Astrocyte (in vitro differentiated cells and primary cell): ENCODE measurements at regions not wholly inside any gene's neighbourhood (a gene's known extent, or its start where the extent isn't known, plus 50 kb on each side); places are given as distances from the start of the nearest gene placed in this dataset.

Experiments
- DNase-seq: peaks from one replicate; pipeline ENCODE4 v3.0.0-alpha.2; 2010; ENCODE audit warnings: low read depth
- FAIRE-seq: peaks from 2 replicates; lab custom pipeline; 2011; peaks lifted over from hg19 to GRCh38; lab: Jason Lieb, UNC
- H2AFZ ChIP-seq: 2 replicates; pipeline ENCODE4 v1.6.0; 2012; ENCODE audit warnings: low read depth, low read length, inconsistent platforms
- H3K27ac ChIP-seq: 2 replicates; pipeline ENCODE4 v1.5.1; 2011; ENCODE audit warnings: low read depth, low read length, inconsistent platforms
- H3K27me3 ChIP-seq: 2 replicates; pipeline ENCODE4 v1.6.0; 2011; ENCODE audit warnings: low read length, inconsistent platforms; ENCODE audit not compliant: insufficient read depth
- H3K36me3 ChIP-seq: 2 replicates; pipeline ENCODE4 v1.5.1; 2011; ENCODE audit warnings: low read length, inconsistent platforms; ENCODE audit not compliant: insufficient read depth
- H3K4me1 ChIP-seq: 2 replicates; pipeline ENCODE4 v1.5.1; 2011; ENCODE audit warnings: low read length, inconsistent platforms; ENCODE audit not compliant: insufficient read depth
- H3K4me2 ChIP-seq: 2 replicates; pipeline ENCODE4 v1.6.0; 2012; ENCODE audit warnings: low read length, inconsistent platforms
- H3K4me3 ChIP-seq: 2 replicates; pipeline ENCODE4 v1.5.1; 2011; ENCODE audit warnings: low read depth, mild to moderate bottlenecking, low read length, inconsistent platforms; ENCODE audit not compliant: insufficient read depth
- H3K79me2 ChIP-seq: 2 replicates; pipeline ENCODE4 v1.6.0; 2012; ENCODE audit warnings: mild to moderate bottlenecking, low read length, inconsistent platforms; ENCODE audit not compliant: insufficient read depth
- H3K9ac ChIP-seq: 2 replicates; pipeline ENCODE4 v1.6.0; 2012; ENCODE audit warnings: mild to moderate bottlenecking, low read length, inconsistent platforms
- H3K9me3 ChIP-seq: 2 replicates; pipeline ENCODE4 v1.5.1; 2012; ENCODE audit warnings: low read depth, mild to moderate bottlenecking, low read length, inconsistent platforms; ENCODE audit not compliant: insufficient read depth
- H4K20me1 ChIP-seq: 2 replicates; pipeline ENCODE4 v1.6.0; 2012; ENCODE audit warnings: low read length, inconsistent platforms; ENCODE audit not compliant: insufficient read depth
- H3K27ac Mint-ChIP-seq: one replicate; pipeline ENCODE4 v1.8.0; 2021; ENCODE audit warnings: mild to moderate bottlenecking, mixed read lengths; ENCODE audit not compliant: unreplicated experiment
- H3K27me3 Mint-ChIP-seq: one replicate; pipeline ENCODE4 v1.8.0; 2021; ENCODE audit warnings: low read depth, mixed read lengths; ENCODE audit not compliant: unreplicated experiment
- H3K36me3 Mint-ChIP-seq: one replicate; pipeline ENCODE4 v1.8.0; 2021; ENCODE audit warnings: low read depth, mixed read lengths; ENCODE audit not compliant: unreplicated experiment
- H3K4me1 Mint-ChIP-seq: one replicate; pipeline ENCODE4 v1.8.0; 2021; ENCODE audit warnings: low read depth, mixed read lengths; ENCODE audit not compliant: unreplicated experiment
- H3K4me3 Mint-ChIP-seq: one replicate; pipeline ENCODE4 v1.8.0; 2021; ENCODE audit warnings: mild to moderate bottlenecking, moderate library complexity, mixed read lengths; ENCODE audit not compliant: unreplicated experiment
- H3K9me3 Mint-ChIP-seq: one replicate; pipeline ENCODE4 v1.8.0; 2021; ENCODE audit warnings: mild to moderate bottlenecking, mixed read lengths; ENCODE audit not compliant: unreplicated experiment
- EZH2 ChIP-seq: IDR thresholded peaks from 2 replicates; pipeline ENCODE4 v1.6.1; 2012; ENCODE audit warnings: mild to moderate bottlenecking, low read length, inconsistent platforms; ENCODE audit not compliant: insufficient read depth
- TF ChIP-seq, protein P1 (sequence below): IDR thresholded peaks from 2 replicates; pipeline ENCODE4 v1.5.1; 2011; ENCODE audit warnings: low read depth, mild to moderate bottlenecking, inconsistent platforms, low read length, moderate library complexity; ENCODE audit not compliant: insufficient read depth

DNA sequence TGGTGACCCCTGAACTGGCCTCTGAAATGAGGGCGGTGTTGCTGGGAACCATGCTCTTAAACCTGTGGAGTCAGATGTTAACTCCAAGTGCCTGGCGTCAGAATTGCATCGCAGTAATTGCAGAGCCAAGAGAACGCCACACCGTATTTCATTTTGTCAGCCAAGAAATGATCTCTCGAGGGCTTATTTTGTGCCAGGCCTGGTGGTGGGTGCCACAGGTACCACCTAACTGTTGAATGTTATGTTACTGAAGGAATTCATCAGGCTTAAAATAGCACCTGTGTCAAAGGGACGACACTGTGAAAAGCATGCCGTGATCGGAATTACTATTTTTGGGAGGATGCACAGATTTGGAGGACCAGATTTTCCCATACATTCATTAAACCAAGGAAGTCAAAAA is 51.9 kb upstream of the BAIAP2L1 start:
- H3K4me3 ChIP-seq, result no peak overlapping the region
- Mint-ChIP-seq H3K4me3 (no peak overlapping the region), H3K36me3 (peaks cover 2% of the 10 kb centered on the region), H3K4me1 (no peaks in the 10 kb centered on the region), H3K27ac (no peak overlapping the region), H3K9me3 (peaks cover 9% of the 10 kb centered on the region), H3K27me3 (peaks cover 22% of the 10 kb centered on the region)
- H4K20me1 ChIP-seq, result no peaks in the 10 kb centered on the region
- no peak overlapping the region for H2AFZ ChIP-seq
- DNase-seq (no peak), FAIRE-seq (no peak)
- no peak overlapping the region for H3K4me2 ChIP-seq
- H3K79me2 ChIP-seq, result no peaks in the 10 kb centered on the region
- TF ChIP-seq EZH2, result no peak
- TF ChIP-seq, protein P1, sequence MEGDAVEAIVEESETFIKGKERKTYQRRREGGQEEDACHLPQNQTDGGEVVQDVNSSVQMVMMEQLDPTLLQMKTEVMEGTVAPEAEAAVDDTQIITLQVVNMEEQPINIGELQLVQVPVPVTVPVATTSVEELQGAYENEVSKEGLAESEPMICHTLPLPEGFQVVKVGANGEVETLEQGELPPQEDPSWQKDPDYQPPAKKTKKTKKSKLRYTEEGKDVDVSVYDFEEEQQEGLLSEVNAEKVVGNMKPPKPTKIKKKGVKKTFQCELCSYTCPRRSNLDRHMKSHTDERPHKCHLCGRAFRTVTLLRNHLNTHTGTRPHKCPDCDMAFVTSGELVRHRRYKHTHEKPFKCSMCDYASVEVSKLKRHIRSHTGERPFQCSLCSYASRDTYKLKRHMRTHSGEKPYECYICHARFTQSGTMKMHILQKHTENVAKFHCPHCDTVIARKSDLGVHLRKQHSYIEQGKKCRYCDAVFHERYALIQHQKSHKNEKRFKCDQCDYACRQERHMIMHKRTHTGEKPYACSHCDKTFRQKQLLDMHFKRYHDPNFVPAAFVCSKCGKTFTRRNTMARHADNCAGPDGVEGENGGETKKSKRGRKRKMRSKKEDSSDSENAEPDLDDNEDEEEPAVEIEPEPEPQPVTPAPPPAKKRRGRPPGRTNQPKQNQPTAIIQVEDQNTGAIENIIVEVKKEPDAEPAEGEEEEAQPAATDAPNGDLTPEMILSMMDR, result no peak
- no peaks in the 10 kb centered on the region for H3K9me3 ChIP-seq
- H3K4me1 ChIP-seq, result no peaks in the 10 kb centered on the region
- H3K36me3 ChIP-seq, result no peaks in the 10 kb centered on the region
- no peaks in the 10 kb centered on the region for H3K27me3 ChIP-seq
- no peak overlapping the region for H3K9ac ChIP-seq
- H3K27ac ChIP-seq, result no peak overlapping the region
